ENCODE measurements at regions not wholly inside any gene's neighbourhood (a gene's known extent, or its start where the extent isn't known, plus 50 kb on each side); places are given as distances from the start of the nearest gene placed in this dataset.
"Not testable (repeated sequence)": the region's sequence is repeated elsewhere in the genome, so short reads cannot be mapped to it uniquely, and the experiment has no call there.

DNA sequence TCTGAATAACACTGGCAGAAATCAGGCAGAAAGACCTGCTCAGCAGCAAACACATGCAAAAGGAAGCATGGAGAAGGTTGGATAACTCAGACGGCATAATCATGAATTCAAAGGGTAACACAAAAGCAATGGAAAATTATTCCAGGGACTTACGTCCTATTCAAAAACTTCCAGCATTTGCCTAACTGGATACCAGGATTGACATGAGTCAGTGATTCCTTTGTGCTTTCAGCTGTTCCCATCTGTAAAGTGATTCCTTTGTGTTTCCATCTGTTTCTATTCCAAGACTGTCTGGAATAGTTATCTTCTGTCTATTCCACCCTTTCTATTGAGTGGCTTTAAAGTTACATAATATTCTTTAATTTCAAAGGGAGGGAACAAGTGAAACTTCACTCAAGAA, 1361.7 kb upstream of the CDH9 start:
- DNase-seq, result no peak

GRCh38 chr5:28399211-28399610, 1360.8 kb upstream of the CDH9 start:
- no peak for DNase-seq

GRCh38 chr5:28398185-28398584, 1359.8 kb upstream of the CDH9 start:
- no peak for DNase-seq

GRCh38 chr5:28397502-28397941, 1359.1 kb upstream of the CDH9 start:
- peak; percentile 43 for DNase-seq

- no peak for DNase-seq
Observed at GRCh38 chr5:28391277-28391676, 1352.9 kb upstream of the CDH9 start.

- no peak for DNase-seq
Observed at GRCh38 chr5:28390341-28390740, 1352.0 kb upstream of the CDH9 start.

- not testable (repeated sequence) for DNase-seq
Observed at GRCh38 chr5:28389727-28390126, 1351.3 kb upstream of the CDH9 start.

GRCh38 chr5:28388428-28388827, 1350.0 kb upstream of the CDH9 start:
- no peak for DNase-seq

DNA sequence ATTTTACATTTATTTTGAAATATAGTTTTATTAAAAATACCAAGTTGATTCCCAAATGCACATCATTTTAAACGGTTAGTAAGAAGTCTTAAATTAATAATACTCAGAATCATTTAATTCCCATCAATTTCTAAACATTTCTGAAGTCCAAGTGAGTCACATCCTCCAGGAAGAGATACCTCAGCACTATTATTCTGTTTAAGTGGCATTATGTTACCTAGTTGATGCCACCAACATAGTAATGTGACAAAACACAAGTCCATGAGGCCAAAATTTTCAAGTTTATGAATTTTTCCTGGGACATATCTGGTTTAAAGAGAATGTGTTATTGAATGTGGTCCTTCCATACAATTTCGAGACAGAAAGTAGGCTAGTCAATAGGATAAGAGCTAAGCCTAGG, 1348.3 kb upstream of the CDH9 start:
- DNase-seq, result no peak

GRCh38 chr5:28380167-28380566, 1341.8 kb upstream of the CDH9 start:
- DNase-seq, result no peak

- DNase-seq, result no peak
Observed at GRCh38 chr5:28374492-28374967, 1336.1 kb upstream of the CDH9 start.

- DNase-seq, result no peak
Observed at GRCh38 chr5:28370896-28371295, 1332.5 kb upstream of the CDH9 start.

- DNase-seq, result no peak
Observed at GRCh38 chr5:28369418-28369817, 1331.0 kb upstream of the CDH9 start.

DNA sequence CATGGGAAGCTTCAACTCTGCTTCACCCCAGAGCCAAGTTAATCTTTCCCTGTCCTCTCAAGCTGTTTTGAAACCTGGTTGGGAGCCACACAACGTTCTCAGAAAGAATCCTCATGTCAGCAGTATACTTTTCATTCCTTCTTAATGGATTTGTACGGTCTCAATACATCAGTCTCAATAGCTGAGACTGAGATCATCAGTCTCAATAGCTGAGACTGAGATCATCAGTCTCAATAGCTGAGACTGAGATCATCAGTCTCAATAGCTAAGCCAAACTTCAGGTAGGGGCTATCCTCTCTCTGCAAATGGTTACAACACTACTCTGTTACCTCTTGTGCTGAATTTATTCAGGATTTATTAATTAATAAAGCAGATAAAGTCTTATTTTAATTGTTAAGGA, 1317.4 kb upstream of the CDH9 start:
- no peak for DNase-seq

- no peak for DNase-seq
Observed at GRCh38 chr5:28346696-28347095, 1308.3 kb upstream of the CDH9 start.

DNA sequence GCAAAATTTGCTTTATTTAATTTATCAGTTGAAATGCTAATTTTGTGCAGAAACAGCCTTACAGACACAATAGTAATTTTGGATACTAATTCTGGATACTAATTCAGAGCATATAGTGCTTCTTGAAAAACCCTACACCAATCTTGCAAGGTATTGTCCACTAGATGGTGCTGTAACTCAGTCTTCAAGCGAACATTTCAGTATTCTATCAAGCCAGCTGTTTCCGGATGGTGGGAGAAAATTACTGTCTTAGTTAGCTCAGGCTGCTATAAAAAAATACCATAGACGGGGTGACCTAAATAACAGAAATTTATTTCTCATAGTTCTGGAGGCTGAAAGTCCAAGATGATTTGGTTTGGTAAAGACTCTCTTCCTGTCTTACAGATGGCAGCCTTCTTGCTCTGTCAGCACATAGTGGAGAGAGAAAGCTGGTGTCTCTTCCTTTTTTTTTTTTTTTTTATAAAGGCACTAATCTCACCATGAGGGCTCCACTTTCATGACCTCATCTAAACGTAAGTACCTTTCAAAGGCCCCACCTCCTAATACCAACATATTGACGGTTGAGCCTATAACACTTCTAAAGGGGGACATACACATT, 1306.5 kb upstream of the CDH9 start:
- peak; percentile 4 for DNase-seq

DNA sequence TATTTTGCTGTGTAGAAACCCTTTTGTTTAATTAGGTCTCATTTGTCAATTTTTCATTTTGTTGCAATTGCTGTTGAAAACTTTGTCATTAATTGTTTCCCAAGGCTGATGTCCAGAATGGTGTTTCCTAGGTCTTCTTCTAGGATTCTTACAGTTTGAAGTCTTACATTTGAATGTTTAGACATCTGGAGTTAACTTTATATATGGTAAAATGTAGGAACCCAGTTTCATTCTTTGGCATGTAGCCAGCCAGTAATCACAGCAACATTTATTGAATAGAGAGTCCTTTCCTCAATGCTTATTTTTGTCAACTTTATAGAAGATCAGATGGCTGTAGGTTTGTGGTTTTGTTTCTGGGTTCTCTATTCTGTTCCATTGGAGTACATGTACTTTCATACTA, 1290.8 kb upstream of the CDH9 start:
- no peak for DNase-seq

- DNase-seq, result no peak
Observed at GRCh38 chr5:28328681-28329080, 1290.3 kb upstream of the CDH9 start.

GRCh38 chr5:28324174-28324573, 1285.8 kb upstream of the CDH9 start:
- DNase-seq, result no peak

DNA sequence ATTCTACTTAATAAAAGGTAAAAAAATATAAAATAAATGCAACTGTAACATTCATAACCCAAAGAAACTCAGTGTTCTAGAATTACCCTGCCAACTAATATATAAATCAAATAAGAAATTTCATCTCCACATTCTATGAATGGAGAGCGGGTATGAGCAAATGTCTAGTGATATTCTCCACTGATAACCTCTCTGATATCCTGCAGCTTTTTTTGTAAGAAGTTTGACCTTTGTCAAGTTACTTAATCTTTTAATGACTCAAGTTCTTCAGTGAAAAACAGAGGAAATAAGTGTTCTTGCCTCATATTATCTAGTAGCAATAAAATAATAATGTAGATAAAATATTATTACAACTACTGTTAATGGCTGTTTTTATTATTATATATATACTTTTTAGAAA, 1275.6 kb upstream of the CDH9 start:
- DNase-seq, result no peak

GRCh38 chr5:28313321-28313951, 1275.0 kb upstream of the CDH9 start:
- DNase-seq, result no peak

DNA sequence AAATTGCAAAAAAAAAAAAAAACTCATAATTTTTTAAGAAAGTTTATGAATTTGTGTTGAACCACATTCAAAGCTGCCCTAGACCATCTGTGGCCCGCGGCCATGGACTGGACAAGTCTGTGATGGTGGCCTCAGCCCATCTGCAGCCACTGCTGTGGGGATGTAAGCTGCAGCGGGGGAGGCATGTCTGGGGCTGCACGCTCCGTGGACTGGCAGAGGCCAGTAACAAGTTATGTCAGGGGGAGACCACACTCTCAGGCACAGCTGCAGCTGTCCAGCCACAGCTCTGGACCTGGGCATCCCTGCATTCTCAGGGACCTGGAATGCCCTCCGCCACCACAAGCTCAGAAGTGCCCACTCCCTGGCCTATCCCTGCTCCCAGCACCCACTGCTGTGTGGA, 1272.3 kb upstream of the CDH9 start:
- DNase-seq, result no peak

- DNase-seq, result no peak
Observed at GRCh38 chr5:28305891-28306290, 1267.5 kb upstream of the CDH9 start.

DNA sequence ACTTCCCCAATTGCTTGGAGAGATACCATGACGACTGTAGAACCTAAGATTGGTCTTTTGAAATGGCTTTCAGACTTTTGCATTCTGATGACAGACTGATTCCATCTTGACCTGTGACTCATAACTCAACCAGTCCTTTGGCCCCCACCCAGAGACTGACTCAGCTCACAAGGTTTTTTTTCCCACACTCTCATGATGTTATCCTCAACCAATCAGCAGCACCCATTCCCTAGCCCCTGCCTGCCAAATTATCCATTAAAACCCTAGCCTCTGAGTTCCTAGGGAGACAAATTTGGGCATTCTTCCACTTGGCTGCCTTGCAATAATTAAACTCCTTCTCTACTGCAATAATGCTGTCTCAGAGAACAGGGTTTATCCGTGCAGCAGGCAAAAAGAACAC, 1263.3 kb upstream of the CDH9 start:
- no peak for DNase-seq
